ENCODE measurements at regions not wholly inside any gene's neighbourhood (a gene's known extent, or its start where the extent isn't known, plus 50 kb on each side); places are given as distances from the start of the nearest gene placed in this dataset.
A peak's percentile ranks its signal among the peaks of the same experiment; 100 is the strongest.

GRCh38 chr13:110061270-110061669 is 245.7 kb downstream of the COL4A1 start:
- DNase-seq (ENCODE audit: low read depth): no peak
- no peak for TF ChIP-seq CTCF (IDR thresholded peaks at IDR 0.05; ENCODE audit: insufficient read depth, low read depth, low read length, missing control alignments)
- H3K4me3 ChIP-seq (ENCODE audit: low read length): no peak overlapping the region

- TF ChIP-seq CTCF (IDR thresholded peaks at IDR 0.05; ENCODE audit: insufficient read depth, low read depth, low read length, missing control alignments): no peak
- DNase-seq (ENCODE audit: low read depth): peak; percentile 40
- no peak overlapping the region for H3K4me3 ChIP-seq (ENCODE audit: low read length)
These were observed 249.9 kb downstream of the COL4A1 start for GRCh38 chr13:110057052-110057451.

GRCh38 chr13:110056640-110057039 is 250.3 kb downstream of the COL4A1 start:
- DNase-seq (ENCODE audit: low read depth): no peak
- no peak overlapping the region for H3K4me3 ChIP-seq (ENCODE audit: low read length)
- TF ChIP-seq CTCF (IDR thresholded peaks at IDR 0.05; ENCODE audit: insufficient read depth, low read depth, low read length, missing control alignments): no peak

GRCh38 chr13:110055089-110055488 is 251.9 kb downstream of the COL4A1 start:
- DNase-seq (ENCODE audit: low read depth): peak; percentile 7
- H3K4me3 ChIP-seq (ENCODE audit: low read length): no peak overlapping the region
- no peak for TF ChIP-seq CTCF (IDR thresholded peaks at IDR 0.05; ENCODE audit: insufficient read depth, low read depth, low read length, missing control alignments)

GRCh38 chr13:110054041-110054440 is 252.9 kb downstream of the COL4A1 start:
- DNase-seq (ENCODE audit: low read depth): no peak
- H3K4me3 ChIP-seq (ENCODE audit: low read length): no peak overlapping the region
- TF ChIP-seq CTCF (IDR thresholded peaks at IDR 0.05; ENCODE audit: insufficient read depth, low read depth, low read length, missing control alignments): no peak

- peak; percentile 18 for DNase-seq (ENCODE audit: low read depth)
- TF ChIP-seq CTCF (IDR thresholded peaks at IDR 0.05; ENCODE audit: insufficient read depth, low read depth, low read length, missing control alignments): no peak
- H3K4me3 ChIP-seq (ENCODE audit: low read length): no peak overlapping the region
These were observed 259.5 kb downstream of the COL4A1 start for GRCh38 chr13:110047496-110047895.

GRCh38 chr13:110046811-110047210 is 260.1 kb downstream of the COL4A1 start:
- no peak overlapping the region for H3K4me3 ChIP-seq (ENCODE audit: low read length)
- no peak for TF ChIP-seq CTCF (IDR thresholded peaks at IDR 0.05; ENCODE audit: insufficient read depth, low read depth, low read length, missing control alignments)
- DNase-seq (ENCODE audit: low read depth): no peak
